ENCODE measurements at regions not wholly inside any gene's neighbourhood (a gene's known extent, or its start where the extent isn't known, plus 50 kb on each side); places are given as distances from the start of the nearest gene placed in this dataset.
"Not testable (repeated sequence)": the region's sequence is repeated elsewhere in the genome, so short reads cannot be mapped to it uniquely, and the experiment has no call there.

- no peak for DNase-seq (ENCODE audit: low spot score)
Measured at GRCh38 chr20:6715401-6715941, 52.0 kb upstream of the BMP2 start.

- DNase-seq (ENCODE audit: low spot score): no peak
Measured at GRCh38 chr20:6714279-6714711, 53.2 kb upstream of the BMP2 start.

- DNase-seq (ENCODE audit: low spot score): no peak
Measured at GRCh38 chr20:6711951-6712649, 55.4 kb upstream of the BMP2 start.

GRCh38 chr20:6709910-6710595 is 57.4 kb upstream of the BMP2 start:
- DNase-seq (ENCODE audit: low spot score): no peak

- DNase-seq (ENCODE audit: low spot score): no peak
Measured at GRCh38 chr20:6708010-6708409, 59.5 kb upstream of the BMP2 start.

- DNase-seq (ENCODE audit: low spot score): no peak
Measured at GRCh38 chr20:6707321-6707831, 60.1 kb upstream of the BMP2 start.

GRCh38 chr20:6705926-6706548 is 61.4 kb upstream of the BMP2 start:
- no peak for DNase-seq (ENCODE audit: low spot score)

- no peak for DNase-seq (ENCODE audit: low spot score)
Measured at GRCh38 chr20:6705106-6705766, 62.2 kb upstream of the BMP2 start.

GRCh38 chr20:6704132-6704861 is 63.2 kb upstream of the BMP2 start:
- no peak for DNase-seq (ENCODE audit: low spot score)

- DNase-seq (ENCODE audit: low spot score): no peak
Measured at GRCh38 chr20:6703656-6704055, 63.8 kb upstream of the BMP2 start.

GRCh38 chr20:6703047-6703446 is 64.4 kb upstream of the BMP2 start:
- no peak for DNase-seq (ENCODE audit: low spot score)

- DNase-seq (ENCODE audit: low spot score): no peak
Measured at GRCh38 chr20:6702144-6702543, 65.3 kb upstream of the BMP2 start.

- DNase-seq (ENCODE audit: low spot score): peak; percentile 44
Measured at GRCh38 chr20:6700563-6701329, 66.7 kb upstream of the BMP2 start.

GRCh38 chr20:6699921-6700562 is 67.4 kb upstream of the BMP2 start:
- DNase-seq (ENCODE audit: low spot score): no peak

GRCh38 chr20:6698723-6699122 is 68.8 kb upstream of the BMP2 start:
- no peak for DNase-seq (ENCODE audit: low spot score)

- DNase-seq (ENCODE audit: low spot score): no peak
Measured at GRCh38 chr20:6698056-6698455, 69.4 kb upstream of the BMP2 start.

- no peak for DNase-seq (ENCODE audit: low spot score)
Measured at GRCh38 chr20:6697228-6697972, 70.1 kb upstream of the BMP2 start.

GRCh38 chr20:6696001-6696400 is 71.5 kb upstream of the BMP2 start:
- DNase-seq (ENCODE audit: low spot score): no peak

- DNase-seq (ENCODE audit: low spot score): not testable (repeated sequence)
Measured at GRCh38 chr20:6693808-6694198, 73.7 kb upstream of the BMP2 start.
